HG02678 (cell line): ENCODE measurements at regions not wholly inside any gene's neighbourhood (a gene's known extent, or its start where the extent isn't known, plus 50 kb on each side); places are given as distances from the start of the nearest gene placed in this dataset.

Experiments
- ATAC-seq: cut with Tn5 transposase; IDR thresholded peaks from one replicate; pipeline ENCODE4 v1.9.1; 2021; ENCODE audit warnings: mild to moderate bottlenecking, moderate library complexity; ENCODE audit not compliant: unreplicated experiment

- ATAC-seq: no peak
These were observed 431.9 kb upstream of the GJE1 start for GRCh38 chr6:141700819-141701218.

DNA sequence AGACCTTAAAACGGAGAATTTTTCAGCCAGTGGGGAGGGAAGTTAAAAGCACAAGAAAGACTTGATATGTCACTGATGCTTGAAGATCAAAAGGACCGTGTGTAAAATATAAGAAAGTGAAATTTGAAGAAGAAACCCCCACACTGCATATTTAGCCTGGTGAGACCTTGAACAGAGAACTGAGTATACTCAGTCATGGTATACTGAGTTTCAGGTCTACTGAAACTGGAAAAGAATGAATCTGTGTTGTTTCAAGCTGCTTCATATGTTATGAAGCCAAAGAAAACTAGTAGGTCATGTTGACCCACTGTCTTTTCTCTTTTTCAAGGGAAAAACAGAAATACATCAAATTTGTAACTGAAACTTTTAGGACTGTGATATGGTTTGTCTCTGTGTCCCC, 443.8 kb upstream of the GJE1 start:
- peak; percentile 72 for ATAC-seq

- ATAC-seq: no peak
These were observed 447.3 kb upstream of the GJE1 start for GRCh38 chr6:141685416-141685815.

- no peak for ATAC-seq
These were observed 450.3 kb upstream of the GJE1 start for GRCh38 chr6:141682391-141682790.

GRCh38 chr6:141677598-141678211, 455.0 kb upstream of the GJE1 start:
- peak; percentile 67 for ATAC-seq

- ATAC-seq: no peak
These were observed 456.8 kb upstream of the GJE1 start for GRCh38 chr6:141675957-141676356.

DNA sequence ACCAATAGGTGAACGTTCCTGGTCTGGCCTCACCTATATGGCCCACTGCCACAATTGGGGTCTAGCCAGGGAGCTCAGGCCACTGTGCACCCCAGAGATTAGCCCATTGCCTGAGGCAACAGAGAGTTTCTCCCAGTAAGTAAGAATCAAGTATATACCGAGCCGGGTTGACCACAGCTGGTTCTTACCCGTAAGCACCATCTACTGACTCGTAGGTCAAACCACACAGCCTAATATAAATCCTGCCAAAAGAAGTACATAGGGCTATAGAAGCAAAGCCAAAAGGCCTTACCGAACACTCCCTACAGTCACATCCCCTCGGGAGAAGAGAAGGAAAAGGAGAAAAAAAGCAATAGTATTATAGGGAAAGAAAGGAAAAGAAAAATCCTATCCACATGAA, 463.6 kb upstream of the GJE1 start:
- no peak for ATAC-seq

- no peak for ATAC-seq
These were observed 465.0 kb upstream of the GJE1 start for GRCh38 chr6:141667580-141668309.

GRCh38 chr6:141666187-141666586, 466.5 kb upstream of the GJE1 start:
- no peak for ATAC-seq

- ATAC-seq: no peak
These were observed 468.0 kb upstream of the GJE1 start for GRCh38 chr6:141664744-141665143.

GRCh38 chr6:141659582-141659981, 473.1 kb upstream of the GJE1 start:
- ATAC-seq: no peak

- no peak for ATAC-seq
These were observed 474.0 kb upstream of the GJE1 start for GRCh38 chr6:141658696-141659095.

DNA sequence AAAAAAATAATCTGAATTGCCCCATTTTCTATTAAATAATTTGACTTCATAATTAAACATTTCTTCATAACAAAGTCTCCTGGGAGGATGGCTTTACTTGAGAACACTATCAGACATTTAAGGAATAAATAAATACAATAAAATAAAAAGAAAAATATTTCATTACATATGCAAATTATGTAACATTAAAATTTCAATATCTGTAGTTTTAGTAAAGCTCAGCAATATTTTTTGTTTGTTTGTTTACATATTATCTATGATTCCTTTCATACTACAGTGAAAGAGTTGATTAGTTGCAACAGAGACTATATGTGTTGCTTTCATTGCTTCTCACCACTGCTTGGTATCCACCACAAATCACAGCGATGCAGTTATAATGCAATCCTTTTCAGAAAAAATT, 474.9 kb upstream of the GJE1 start:
- ATAC-seq: no peak

- ATAC-seq: no peak
These were observed 479.1 kb upstream of the GJE1 start for GRCh38 chr6:141653590-141653989.

GRCh38 chr6:141641951-141642350, 490.8 kb upstream of the GJE1 start:
- no peak for ATAC-seq

DNA sequence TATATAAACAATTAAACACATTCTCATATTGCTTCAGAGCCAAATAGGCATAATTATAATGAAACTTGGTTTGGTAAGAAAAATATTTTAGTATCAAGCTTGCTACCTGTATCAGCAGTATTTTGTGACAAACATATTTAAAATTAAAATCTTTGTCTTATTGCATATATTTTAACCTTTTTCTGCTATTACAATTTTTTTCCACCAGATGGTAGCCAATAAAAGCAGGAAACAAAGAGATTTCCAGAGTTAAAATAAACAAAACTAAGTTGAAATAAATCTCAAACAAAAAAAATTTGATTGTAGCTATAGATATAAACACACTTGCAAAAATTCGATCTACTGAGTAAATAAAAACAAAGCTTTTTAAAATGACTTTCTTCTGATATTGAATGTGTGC, 491.3 kb upstream of the GJE1 start:
- no peak for ATAC-seq

DNA sequence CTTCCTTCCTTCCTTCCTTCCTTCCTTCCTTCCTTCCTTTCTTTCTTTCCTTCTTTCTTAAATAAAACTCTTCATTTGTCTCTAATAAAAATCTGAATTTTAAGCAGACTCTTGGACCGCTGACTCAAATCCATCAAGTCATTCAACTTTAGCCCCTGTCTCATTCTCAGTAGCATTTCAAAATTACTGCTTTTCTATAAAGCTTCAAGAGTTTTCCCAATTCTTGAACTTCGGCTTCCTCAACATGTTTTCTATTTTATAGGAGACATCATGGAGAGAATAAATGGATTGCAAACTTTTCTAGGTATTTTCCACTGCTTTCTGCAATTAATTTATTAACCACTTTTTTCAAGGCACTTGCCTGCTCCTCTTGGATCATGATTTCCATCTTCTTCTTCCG, 497.1 kb upstream of the GJE1 start:
- ATAC-seq: no peak

GRCh38 chr6:141634269-141634668, 498.5 kb upstream of the GJE1 start:
- ATAC-seq: no peak

DNA sequence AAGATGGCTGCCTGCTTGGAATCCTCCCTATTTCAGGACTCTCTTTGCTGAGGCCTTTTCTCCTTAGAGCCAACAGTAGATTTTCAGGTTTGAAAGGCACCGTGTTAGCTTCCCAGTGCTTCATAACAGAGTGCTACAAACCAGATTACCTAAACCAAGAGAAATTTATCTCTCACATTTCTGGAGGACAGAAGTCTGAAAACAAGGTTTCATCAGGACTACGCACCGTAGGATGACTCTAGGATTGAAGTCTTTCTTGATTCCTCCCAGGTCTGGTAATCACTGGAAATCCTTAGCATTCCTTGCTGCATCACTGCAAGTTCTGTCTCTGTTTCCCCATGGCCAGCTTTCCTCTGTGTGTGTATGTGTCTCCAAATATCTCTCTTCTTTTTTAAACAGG, 508.4 kb upstream of the GJE1 start:
- ATAC-seq: no peak

GRCh38 chr6:141618180-141618581, 514.5 kb upstream of the GJE1 start:
- ATAC-seq: no peak

DNA sequence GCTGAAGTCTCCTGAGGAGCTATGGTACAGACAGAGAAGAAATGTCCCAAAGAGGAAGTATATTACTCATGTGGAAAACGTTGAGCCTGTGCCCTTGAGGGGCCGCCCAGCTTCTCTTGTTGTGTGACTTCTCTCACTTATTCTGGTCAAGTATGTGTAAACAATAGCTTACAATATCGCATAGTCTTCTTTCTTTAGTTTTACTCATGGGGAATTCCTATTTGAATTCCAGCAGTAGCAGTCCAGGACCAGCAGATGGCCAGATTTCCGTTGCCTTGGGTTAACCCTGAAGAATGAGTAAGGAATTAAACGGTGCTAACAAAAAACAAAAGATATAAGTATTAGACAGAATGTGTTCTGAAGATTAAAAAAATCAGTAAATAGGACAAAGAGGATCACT, 522.0 kb upstream of the GJE1 start:
- no peak for ATAC-seq

DNA sequence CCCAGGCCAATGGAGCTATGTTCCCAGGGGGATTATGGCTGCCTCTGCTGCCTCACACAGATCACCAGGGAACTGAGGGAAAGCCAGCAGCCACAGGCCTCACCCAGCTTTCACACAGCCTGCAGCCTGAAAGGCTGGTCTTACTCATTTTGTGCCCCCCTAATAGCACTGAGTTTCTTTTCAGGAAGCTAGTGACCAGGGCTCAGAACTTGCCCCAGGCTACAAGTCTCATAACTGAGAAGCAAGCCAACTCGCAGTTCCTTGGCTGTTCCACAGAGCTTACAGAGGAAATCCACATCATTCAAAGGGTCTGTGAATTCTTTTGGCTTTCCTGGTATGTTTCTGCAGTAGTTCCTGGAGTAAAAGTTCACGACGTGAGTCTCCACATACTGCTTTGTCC, 524.8 kb upstream of the GJE1 start:
- no peak for ATAC-seq

DNA sequence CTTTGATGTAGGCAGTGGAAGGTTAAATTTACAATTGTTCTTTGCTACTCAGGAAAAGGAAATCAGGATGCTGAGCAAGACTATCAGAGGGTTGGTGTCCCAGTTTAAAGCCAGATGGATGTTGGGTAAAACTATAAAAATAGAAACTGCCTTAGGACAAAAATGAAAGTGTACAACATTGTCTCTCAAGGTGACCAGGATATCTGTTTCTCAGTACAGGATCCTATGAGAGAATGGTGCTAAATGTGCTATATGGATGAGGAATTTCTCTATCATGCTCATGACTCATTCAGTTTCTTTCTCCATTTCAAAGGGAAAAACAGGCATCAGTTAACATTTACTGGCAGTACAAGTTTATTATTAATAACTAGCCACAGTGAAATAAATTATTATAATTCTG, 534.2 kb upstream of the GJE1 start:
- ATAC-seq: no peak
